ENCODE measurements at regions not wholly inside any gene's neighbourhood (a gene's known extent, or its start where the extent isn't known, plus 50 kb on each side); places are given as distances from the start of the nearest gene placed in this dataset.

GRCh38 chr14:40920380-40920779 lies 686.3 kb upstream of the LRFN5 start:
- DNase-seq (ENCODE audit: low read depth), result no peak
- H3K4me3 ChIP-seq (ENCODE audit: low read length), result no peak overlapping the region
- TF ChIP-seq CTCF (conservative IDR thresholded peaks at IDR 0.05; ENCODE audit: low read length), result no peak

GRCh38 chr14:40911141-40911540 lies 695.5 kb upstream of the LRFN5 start:
- no peak for DNase-seq (ENCODE audit: low read depth)
- TF ChIP-seq CTCF (conservative IDR thresholded peaks at IDR 0.05; ENCODE audit: low read length), result no peak
- H3K4me3 ChIP-seq (ENCODE audit: low read length), result no peak overlapping the region

- DNase-seq (ENCODE audit: low read depth), result no peak
- H3K4me3 ChIP-seq (ENCODE audit: low read length), result no peak overlapping the region
- no peak for TF ChIP-seq CTCF (conservative IDR thresholded peaks at IDR 0.05; ENCODE audit: low read length)
Observed at GRCh38 chr14:40909906-40910305, 696.8 kb upstream of the LRFN5 start.

- H3K4me3 ChIP-seq (ENCODE audit: low read length), result no peak overlapping the region
- DNase-seq (ENCODE audit: low read depth), result no peak
- no peak for TF ChIP-seq CTCF (conservative IDR thresholded peaks at IDR 0.05; ENCODE audit: low read length)
Observed at GRCh38 chr14:40903709-40904108, 703.0 kb upstream of the LRFN5 start.

GRCh38 chr14:40899435-40899834 lies 707.2 kb upstream of the LRFN5 start:
- H3K4me3 ChIP-seq (ENCODE audit: low read length), result no peak overlapping the region
- no peak for DNase-seq (ENCODE audit: low read depth)
- no peak for TF ChIP-seq CTCF (conservative IDR thresholded peaks at IDR 0.05; ENCODE audit: low read length)

GRCh38 chr14:40894846-40895245 lies 711.8 kb upstream of the LRFN5 start:
- no peak overlapping the region for H3K4me3 ChIP-seq (ENCODE audit: low read length)
- TF ChIP-seq CTCF (conservative IDR thresholded peaks at IDR 0.05; ENCODE audit: low read length), result no peak
- DNase-seq (ENCODE audit: low read depth), result no peak

GRCh38 chr14:40889126-40889525 lies 717.5 kb upstream of the LRFN5 start:
- H3K4me3 ChIP-seq (ENCODE audit: low read length), result no peak overlapping the region
- no peak for DNase-seq (ENCODE audit: low read depth)
- no peak for TF ChIP-seq CTCF (conservative IDR thresholded peaks at IDR 0.05; ENCODE audit: low read length)

All from AG10803 (cell line).